Tibial nerve (tissue), 4 donors: ENCODE measurements at regions not wholly inside any gene's neighbourhood (a gene's known extent, or its start where the extent isn't known, plus 50 kb on each side); places are given as distances from the start of the nearest gene placed in this dataset.

Source experiments
- DNase-seq, 2 donors: peaks; one replicate each; pipeline ENCODE4 v3.0.0-alpha.2; 2019; ENCODE audit warnings: low spot score in 2 of 2
- H3K27ac ChIP-seq, 4 donors: fragments of 200-600 bp; sonication (generic) in 3 of 4; one replicate each; pipeline ENCODE4 v1.5.1; 2017 to 2019; ENCODE audit warnings: mild to moderate bottlenecking in 1 of 4
- H3K27me3 ChIP-seq, 2 donors: fragments of 200-600 bp; sonication (generic) in 1 of 2; one replicate each; pipeline versions ENCODE4 v1.5.1 to v1.6.0; 2017 to 2019
- H3K36me3 ChIP-seq, 3 donors: fragments of 200-600 bp; sonication (generic); one replicate each; pipeline ENCODE4 v1.5.1; 2018 to 2019
- H3K4me1 ChIP-seq, 4 donors: fragments of 200-600 bp; sonication (generic) in 3 of 4; one replicate each; pipeline ENCODE4 v1.5.1; 2017 to 2019
- H3K4me3 ChIP-seq, 4 donors: fragments of 200-600 bp; sonication (generic) in 3 of 4; one replicate each; pipeline ENCODE4 v1.5.1; 2017 to 2019; ENCODE audit warnings: mild to moderate bottlenecking in 1 of 4, moderate library complexity in 1 of 4
- H3K9me3 ChIP-seq, 4 donors: fragments of 200-600 bp; sonication (generic) in 3 of 4; one replicate each; pipeline ENCODE4 v1.5.1; 2017 to 2019
- EP300 ChIP-seq, 2 donors: sonication (generic); formaldehyde crosslinking; IDR thresholded peaks; one replicate each; pipeline ENCODE4 v1.6.1; 2017; ENCODE audit warnings: antibody characterized with exemption in 2 of 2, mild to moderate bottlenecking in 1 of 2
- POLR2A ChIP-seq, 2 donors: fragments of 450-650 bp; IDR thresholded peaks; one replicate each; pipeline ENCODE4 v1.6.1; 2017; ENCODE audit warnings: antibody characterized with exemption in 2 of 2, mild to moderate bottlenecking in 2 of 2, moderate library complexity in 2 of 2
- WGBS, 2 donors: methylation state at CpG; one replicate each; pipeline ENCODE4 v1.1.5; 2018; 5-methylcytosine and 5-hydroxymethylcytosine counted together
- TF ChIP-seq, protein P1 (sequence below), 5 experiments: fragments of 200-600 bp in 3 of 5; fragments of 450-650 bp in 2 of 5; sonication (generic) in 3 of 5; IDR thresholded peaks; one replicate each; pipeline ENCODE4 v1.5.1; 2016 to 2019; ENCODE audit warnings: antibody characterized with exemption in 5 of 5, mild to moderate bottlenecking in 3 of 5, moderate library complexity in 2 of 5

DNA sequence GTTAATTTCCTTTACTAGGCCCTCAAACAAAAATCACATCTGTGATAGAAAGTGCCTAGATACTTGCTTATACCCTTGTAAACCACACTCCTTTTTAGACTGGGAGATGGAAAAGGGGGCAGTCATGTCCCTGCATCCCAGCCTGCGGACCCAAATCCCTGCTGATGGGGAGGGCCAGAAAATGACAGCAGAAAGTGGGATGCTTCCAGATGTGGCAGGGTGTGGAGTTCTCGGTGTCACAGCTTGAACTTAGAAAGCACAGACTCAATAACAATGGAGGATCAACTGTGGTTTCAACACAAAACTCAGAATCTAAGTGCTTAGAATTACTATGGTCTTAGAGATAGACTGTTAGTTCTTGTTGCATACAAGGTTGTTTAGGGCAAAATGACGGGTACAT lies 95.6 kb upstream of the F3 start:
- Histone ChIP-seq H3K4me1 (peaks cover 0 to 6% (median 0%) of the 10 kb centered on the region in 4 donors), H3K27me3 (no peaks in the 10 kb centered on the region), H3K4me3 (no peak overlapping the region), H3K9me3 (no peaks in the 10 kb centered on the region), H3K27ac (peak overlapping the region in 3 of 4 donors; percentile 0 to 59 (median 19)), H3K36me3 (no peaks in the 10 kb centered on the region)
- TF ChIP-seq POLR2A (IDR thresholded peaks at IDR 0.05) (no peak), EP300 (IDR thresholded peaks at IDR 0.05) (no peak)
- TF ChIP-seq, protein P1, sequence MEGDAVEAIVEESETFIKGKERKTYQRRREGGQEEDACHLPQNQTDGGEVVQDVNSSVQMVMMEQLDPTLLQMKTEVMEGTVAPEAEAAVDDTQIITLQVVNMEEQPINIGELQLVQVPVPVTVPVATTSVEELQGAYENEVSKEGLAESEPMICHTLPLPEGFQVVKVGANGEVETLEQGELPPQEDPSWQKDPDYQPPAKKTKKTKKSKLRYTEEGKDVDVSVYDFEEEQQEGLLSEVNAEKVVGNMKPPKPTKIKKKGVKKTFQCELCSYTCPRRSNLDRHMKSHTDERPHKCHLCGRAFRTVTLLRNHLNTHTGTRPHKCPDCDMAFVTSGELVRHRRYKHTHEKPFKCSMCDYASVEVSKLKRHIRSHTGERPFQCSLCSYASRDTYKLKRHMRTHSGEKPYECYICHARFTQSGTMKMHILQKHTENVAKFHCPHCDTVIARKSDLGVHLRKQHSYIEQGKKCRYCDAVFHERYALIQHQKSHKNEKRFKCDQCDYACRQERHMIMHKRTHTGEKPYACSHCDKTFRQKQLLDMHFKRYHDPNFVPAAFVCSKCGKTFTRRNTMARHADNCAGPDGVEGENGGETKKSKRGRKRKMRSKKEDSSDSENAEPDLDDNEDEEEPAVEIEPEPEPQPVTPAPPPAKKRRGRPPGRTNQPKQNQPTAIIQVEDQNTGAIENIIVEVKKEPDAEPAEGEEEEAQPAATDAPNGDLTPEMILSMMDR (IDR thresholded peaks at IDR 0.05): no peak
- 87 to 93% methylated on average over 3 of the region's 3 CpGs for WGBS, 2 donors
- DNase-seq: no peak

DNA sequence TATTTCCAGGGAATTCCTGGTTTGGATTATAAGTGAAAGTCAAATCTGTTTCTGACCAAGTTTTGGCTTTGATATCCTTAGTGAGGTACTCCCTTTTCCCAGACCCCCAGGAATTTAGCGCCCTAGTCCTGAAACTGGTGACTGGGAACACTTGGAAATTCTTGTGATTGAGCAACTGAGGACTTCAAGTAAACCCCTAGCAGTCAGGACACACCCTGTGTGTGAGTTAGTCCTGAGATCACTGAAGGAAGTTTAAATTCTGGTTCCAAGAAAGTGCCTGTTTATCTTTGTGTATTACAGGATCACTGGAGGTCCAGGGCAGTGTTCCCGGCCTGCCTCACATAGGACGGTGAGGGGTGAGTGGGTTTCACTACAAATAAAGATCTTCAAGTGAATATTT lies 95.1 kb upstream of the F3 start:
- TF ChIP-seq POLR2A (IDR thresholded peaks at IDR 0.05) (no peak), EP300 (IDR thresholded peaks at IDR 0.05) (peak in 1 of 2 donors; percentile 74)
- WGBS, 2 donors: 79 to 82% methylated on average over 3 of the region's 3 CpGs
- H3K4me1 ChIP-seq: peaks cover 0 to 6% (median 0%) of the 10 kb centered on the region in 4 donors
- peaks cover 0 to 2% (median 0%) of the 10 kb centered on the region in 4 donors for H3K9me3 ChIP-seq
- H3K27ac ChIP-seq: peak overlapping the region in 2 of 4 donors; percentile 49 to 59
- H3K4me3 ChIP-seq: no peak overlapping the region
- peak in 1 of 2 donors; percentile 27 for DNase-seq
- H3K27me3 ChIP-seq: no peaks in the 10 kb centered on the region
- H3K36me3 ChIP-seq: no peaks in the 10 kb centered on the region

DNA sequence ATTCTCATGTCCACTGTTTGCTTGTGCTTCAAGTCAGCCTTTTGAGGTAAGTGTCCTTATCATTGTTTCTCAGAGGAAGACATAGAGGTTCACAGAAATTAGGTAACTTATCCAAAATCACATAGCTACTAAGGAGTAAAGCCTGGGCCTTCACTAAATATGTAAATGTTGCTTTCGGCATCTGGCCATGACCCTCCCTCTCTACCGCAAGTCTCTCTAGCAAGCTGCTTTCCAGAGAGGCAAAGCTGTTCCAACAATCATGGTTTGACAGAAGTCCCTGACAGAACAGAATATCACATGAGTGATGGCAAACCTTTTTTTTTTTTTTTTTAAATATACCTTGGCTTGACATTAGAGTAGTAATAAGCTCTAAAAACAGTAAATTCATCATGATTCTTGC lies 94.5 kb upstream of the F3 start:
- no peaks in the 10 kb centered on the region for H3K36me3 ChIP-seq
- no peaks in the 10 kb centered on the region for H3K27me3 ChIP-seq
- no peak overlapping the region for H3K4me3 ChIP-seq
- TF ChIP-seq EP300 (IDR thresholded peaks at IDR 0.05) (no peak), POLR2A (IDR thresholded peaks at IDR 0.05) (no peak)
- TF ChIP-seq, protein P1 (IDR thresholded peaks at IDR 0.05): no peak
- peaks cover 0 to 2% (median 0%) of the 10 kb centered on the region in 4 donors for H3K9me3 ChIP-seq
- WGBS, 2 donors: 86 to 96% methylated on average over 2 of the region's 2 CpGs
- DNase-seq: no peak
- H3K27ac ChIP-seq: peak overlapping the region in 2 of 4 donors; percentile 49 to 59
- H3K4me1 ChIP-seq: peaks cover 0 to 6% (median 0%) of the 10 kb centered on the region in 4 donors

- Histone ChIP-seq H3K27ac (peak overlapping the region in 1 of 4 donors; percentile 58), H3K9me3 (peaks cover 0 to 2% (median 0%) of the 10 kb centered on the region in 4 donors), H3K36me3 (no peaks in the 10 kb centered on the region), H3K4me3 (no peak overlapping the region), H3K4me1 (peaks cover 0 to 6% (median 0%) of the 10 kb centered on the region in 4 donors), H3K27me3 (no peaks in the 10 kb centered on the region)
- DNase-seq: no peak
- no peak for TF ChIP-seq POLR2A (IDR thresholded peaks at IDR 0.05)
- peak in 1 of 2 donors; percentile 34 for TF ChIP-seq EP300 (IDR thresholded peaks at IDR 0.05)
- TF ChIP-seq, protein P1 (IDR thresholded peaks at IDR 0.05): peak in 3 of 5 experiments; percentile 12 to 44 (median 34)
- 67 to 78% methylated on average over 2 of the region's 2 CpGs for WGBS, 2 donors
These were observed 93.4 kb upstream of the F3 start for GRCh38 chr1:94634977-94635416.

DNA sequence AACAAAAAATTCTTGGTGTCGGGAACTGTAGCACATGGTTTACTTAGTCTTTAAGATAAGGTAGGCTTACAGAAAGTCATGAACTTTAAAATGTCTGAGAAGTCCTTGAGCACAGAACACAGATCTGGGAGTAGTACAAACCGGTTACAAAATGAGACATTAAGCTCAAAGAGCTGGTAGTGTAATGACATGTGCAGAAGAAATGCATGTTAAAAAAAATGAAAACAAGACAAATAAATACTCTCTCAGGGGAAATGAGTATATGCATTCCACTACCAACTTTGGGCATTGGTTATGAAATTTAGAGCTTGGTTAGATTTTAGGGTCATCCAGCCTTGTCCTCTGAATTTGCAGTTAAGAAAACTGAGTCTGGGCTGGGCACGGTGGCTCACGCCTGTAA lies 91.5 kb upstream of the F3 start:
- WGBS, 2 donors: 87 to 88% methylated on average over 4 of the region's 4 CpGs
- H3K36me3 ChIP-seq: no peaks in the 10 kb centered on the region
- TF ChIP-seq EP300 (IDR thresholded peaks at IDR 0.05) (no peak), POLR2A (IDR thresholded peaks at IDR 0.05) (no peak)
- TF ChIP-seq, protein P1 (IDR thresholded peaks at IDR 0.05): no peak
- no peaks in the 10 kb centered on the region for H3K27me3 ChIP-seq
- no peak overlapping the region for H3K27ac ChIP-seq
- peaks cover 0 to 2% (median 0%) of the 10 kb centered on the region in 4 donors for H3K9me3 ChIP-seq
- no peak overlapping the region for H3K4me3 ChIP-seq
- H3K4me1 ChIP-seq: peaks cover 0 to 6% (median 0%) of the 10 kb centered on the region in 4 donors
- DNase-seq: no peak
